Endothelial cell of hepatic sinusoid (primary cell): ENCODE measurements at regions not wholly inside any gene's neighbourhood (a gene's known extent, or its start where the extent isn't known, plus 50 kb on each side); places are given as distances from the start of the nearest gene placed in this dataset.
"Not testable (repeated sequence)": the region's sequence is repeated elsewhere in the genome, so short reads cannot be mapped to it uniquely, and the experiment has no call there.

ENCODE experiments used
- in situ Hi-C: cut with HindIII; loops from 2 replicates; pipeline ENCODE4 v1.10.0; 2017; ENCODE audit warnings: low sequenced_read_pairs

DNA sequence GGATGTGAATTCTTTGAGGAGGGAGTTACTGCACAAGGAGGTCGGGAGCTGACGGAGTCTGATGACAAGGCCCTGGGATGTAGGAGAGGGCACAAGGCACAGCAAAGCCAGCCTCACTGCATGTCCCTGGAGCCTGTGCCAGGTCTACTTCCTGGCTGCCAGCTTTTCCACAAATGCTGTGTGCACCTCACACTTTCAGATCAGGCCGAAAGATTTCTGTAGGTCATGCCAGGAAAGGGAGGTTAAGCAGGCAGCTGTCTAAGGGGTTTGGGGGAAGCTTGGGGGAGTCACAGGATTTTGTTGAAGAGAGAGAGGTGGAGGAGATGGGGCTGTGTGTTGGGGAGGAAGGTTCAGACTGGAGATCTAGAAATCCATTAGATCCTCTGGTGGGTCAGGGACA, 792.5 kb downstream of the KCNJ18 start:
- in situ Hi-C loops, result no loop called here

DNA sequence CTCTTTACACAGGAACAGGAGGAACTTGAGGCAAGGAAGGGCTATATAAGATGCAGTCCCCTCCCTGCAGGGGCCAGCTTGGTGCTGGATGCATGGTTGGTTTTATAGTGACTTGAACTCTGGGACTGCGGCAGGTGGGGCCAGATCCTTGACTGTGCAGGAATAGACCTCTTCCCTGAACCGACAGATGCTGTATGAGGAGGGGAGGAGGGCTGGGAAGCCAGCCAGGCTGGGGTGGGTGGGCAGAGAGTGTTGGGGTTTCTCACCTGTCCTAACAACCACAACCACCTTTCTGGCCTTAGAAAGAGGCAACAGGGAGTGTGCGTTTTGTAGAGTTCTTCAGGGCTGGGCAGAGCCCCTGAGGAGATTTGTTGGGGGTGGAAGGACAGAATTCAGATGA, 798.1 kb downstream of the KCNJ18 start:
- in situ Hi-C loops, result no loop called here

DNA sequence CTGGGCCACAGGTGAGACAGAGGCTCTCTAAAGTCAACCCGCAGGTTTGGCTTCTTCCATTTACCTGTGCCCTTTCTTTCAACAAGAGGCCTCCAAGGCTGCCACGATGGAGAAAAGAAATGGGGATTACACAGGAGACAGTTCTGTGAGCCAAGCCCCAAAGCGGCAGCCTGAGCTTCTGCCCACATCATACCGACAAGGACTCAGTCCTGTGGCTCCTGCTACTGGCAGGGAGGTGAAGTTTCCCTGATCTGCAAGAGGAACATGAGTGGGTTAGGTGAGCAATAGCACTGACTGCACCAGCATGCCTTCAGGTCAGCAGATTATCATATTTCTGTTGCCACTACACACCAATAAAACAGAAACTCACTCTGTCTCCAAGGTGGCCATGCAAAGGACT, 800.0 kb downstream of the KCNJ18 start:
- in situ Hi-C loops, result no loop called here

DNA sequence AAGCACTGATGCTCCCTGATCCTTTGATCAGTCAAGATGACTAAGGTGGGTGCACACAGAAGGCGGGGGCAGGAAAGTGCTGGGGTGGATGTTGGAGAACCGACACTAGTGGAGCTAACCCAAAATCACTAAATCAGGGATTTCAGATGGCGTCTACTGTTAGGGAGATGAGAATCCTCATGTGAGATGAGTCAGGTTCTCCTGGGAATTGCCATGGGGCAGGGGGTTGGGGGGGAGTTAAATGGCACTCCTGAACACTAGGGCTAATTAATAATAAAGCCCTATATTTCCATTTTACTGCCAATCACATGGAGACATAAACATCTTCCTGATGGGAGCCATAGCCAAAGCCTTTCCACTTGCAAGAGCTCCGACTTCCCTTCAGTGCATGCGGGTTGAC, 804.1 kb downstream of the KCNJ18 start:
- in situ Hi-C loops, result no loop called here

DNA sequence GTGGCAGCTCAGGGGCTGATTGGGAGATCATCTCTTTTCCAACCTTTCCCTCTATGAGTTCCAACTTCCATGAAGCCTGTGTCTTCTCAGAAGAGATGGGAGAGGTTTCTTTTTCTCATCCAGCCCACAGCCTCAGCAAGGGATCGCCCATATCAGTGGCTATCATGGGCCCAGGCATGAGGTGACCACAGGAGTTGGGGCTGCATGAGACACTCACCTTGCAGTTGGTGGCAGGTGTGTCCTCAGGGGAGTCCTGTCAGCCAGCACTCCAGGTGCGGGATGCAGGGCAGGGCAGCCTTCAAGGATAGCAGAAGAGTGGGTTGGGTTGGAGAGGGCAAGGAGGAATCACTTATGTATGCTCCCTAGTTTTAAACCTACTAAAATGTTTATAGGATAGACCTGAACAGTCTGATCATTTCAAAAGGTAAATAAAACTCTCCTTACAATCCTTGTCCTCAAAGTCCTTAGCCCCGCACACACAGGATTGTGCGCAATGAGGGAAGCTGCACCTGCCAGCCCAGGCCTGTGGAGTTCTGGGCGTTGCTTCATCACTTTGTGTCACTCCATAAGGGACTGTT, 811.1 kb downstream of the KCNJ18 start:
- in situ Hi-C loops, result no loop called here

DNA sequence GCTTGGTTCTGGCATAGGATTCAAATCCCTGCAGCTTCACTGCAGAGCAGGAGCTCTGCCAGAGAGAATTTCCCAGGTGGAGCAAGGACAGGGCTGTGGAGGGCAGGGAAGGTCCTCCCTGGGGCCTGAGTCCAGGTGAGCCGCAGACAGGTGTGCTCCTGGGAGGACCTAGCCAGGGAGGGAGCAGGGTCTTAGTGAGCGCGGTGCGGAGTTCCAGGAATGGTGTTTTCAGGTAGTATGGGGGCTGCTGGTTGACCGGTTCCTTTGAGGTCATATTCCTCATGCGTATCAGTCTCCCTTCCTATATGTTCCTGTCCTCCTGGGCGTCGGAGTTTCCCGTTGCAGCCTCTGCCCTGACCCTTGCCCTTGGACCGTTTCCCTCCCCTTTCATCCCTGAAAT, 813.3 kb downstream of the KCNJ18 start:
- in situ Hi-C loops, result no loop called here

DNA sequence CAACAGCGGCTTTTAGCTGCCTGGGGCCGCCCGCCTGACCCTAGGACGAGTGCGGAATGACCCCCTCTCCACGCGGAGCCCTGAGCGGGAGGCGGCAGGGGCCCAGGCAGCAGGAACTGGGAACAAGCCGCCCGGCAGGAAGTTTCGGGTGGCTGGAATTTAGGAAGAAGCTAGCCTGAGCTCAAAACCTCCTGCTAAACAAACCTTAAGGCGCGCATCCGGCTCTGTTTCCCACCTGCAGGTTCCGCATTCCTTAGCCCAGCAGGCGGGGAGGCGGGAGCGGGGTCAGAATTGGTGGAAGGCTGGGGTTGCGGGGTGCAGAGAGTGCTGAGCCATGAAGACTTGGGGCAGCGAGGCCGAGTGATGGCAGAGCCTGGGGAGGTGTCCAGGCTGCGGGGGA, 813.9 kb downstream of the KCNJ18 start:
- in situ Hi-C loops, result no loop called here

DNA sequence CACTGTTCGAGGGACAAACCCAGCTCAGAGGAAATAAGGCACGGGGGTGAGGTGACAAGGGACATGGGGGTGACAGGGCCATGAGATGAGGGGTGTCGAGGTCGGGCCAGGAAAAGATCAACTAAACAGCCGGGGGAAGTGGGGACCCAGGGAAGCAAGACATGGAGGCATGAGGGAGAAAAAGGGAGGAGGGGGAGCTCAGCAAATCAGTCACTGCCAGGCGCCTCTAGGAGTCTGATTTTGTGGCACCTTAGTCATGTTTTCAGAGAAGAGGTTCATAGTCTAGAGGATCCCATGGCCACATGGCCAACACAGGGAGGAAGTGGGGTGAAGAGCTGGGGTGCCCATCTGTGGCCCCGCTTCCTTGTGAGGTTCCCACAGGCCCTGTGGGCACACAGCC, 814.5 kb downstream of the KCNJ18 start:
- in situ Hi-C loops, result no loop called here

DNA sequence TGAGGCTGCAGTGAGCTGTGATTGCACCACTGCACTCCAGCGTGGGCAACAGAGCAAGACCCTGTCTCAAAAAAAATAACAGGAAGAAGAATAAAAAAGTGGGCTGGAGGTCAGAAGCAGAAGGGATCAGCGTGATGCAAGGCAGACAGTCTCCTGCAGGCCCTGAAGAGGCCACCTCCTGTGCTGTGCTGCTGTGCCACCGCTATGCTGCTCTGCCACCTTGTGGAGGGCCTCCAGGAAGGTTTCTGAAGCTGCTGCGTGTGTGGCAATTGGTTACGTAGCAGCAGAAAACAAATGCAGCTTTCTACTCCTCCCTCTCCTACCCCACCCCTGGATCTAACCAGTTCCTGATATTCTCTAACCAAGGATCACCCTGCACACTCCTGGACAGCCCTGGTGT, 815.5 kb downstream of the KCNJ18 start:
- in situ Hi-C loops, result no loop called here

DNA sequence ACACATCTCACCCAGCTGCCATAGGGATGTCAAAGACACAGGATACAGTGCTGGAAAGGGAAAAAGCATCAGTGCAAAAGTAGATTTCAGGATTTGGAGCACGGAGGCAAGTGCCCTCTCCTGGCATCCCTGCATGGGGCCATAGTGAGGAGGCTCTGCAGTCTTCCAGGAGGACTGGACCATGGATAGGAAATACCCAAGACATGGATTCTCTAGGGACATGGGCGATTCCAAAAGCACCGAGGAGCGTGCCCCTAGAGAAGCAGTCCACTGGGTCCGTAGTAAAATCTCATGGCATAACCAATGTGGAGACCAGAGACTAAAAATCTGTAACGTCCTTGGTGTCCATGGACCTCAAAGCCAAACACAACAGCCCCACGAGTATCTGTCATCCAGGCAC, 818.2 kb downstream of the KCNJ18 start:
- in situ Hi-C loops, result no loop called here

DNA sequence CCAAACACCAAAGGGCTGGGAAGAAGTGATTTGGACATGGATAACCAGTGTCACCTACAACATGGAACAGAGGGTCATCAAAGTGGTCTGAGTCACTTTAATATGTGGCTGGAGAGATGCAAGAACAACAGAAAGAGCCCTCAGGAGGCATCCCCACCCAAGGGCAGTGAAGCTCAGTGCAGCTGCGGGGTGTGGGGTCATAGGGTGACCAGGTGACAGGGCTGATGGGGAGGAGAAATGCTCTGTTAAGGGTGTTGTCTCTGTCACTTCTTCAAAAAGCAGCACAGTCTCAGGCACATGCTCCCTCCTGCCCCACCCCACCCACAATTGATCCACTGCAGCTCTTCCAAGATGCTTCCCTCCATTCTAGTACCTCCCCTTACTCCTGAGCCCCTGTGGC, 819.1 kb downstream of the KCNJ18 start:
- in situ Hi-C loops, result no loop called here

DNA sequence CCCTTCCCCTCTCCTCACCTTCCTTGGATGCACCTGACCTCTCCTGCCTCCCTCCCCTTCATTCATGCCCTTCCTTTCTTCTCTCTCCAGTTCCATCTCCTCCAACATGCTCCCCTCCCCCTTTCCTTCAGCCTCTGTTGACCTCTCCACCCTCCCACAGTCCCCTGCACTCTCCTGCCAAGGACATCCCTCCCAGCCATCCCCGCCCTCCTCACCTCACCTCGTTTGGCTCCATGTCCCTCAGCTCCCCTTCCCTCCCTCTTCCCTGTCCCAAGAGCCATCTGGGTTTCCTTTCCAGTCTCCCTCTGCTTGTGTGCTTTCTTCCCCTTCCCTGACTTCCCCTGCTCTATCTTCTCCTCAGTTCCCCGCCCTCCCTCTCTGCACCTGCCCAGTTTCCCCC, 819.7 kb downstream of the KCNJ18 start:
- in situ Hi-C loops, result no loop called here

DNA sequence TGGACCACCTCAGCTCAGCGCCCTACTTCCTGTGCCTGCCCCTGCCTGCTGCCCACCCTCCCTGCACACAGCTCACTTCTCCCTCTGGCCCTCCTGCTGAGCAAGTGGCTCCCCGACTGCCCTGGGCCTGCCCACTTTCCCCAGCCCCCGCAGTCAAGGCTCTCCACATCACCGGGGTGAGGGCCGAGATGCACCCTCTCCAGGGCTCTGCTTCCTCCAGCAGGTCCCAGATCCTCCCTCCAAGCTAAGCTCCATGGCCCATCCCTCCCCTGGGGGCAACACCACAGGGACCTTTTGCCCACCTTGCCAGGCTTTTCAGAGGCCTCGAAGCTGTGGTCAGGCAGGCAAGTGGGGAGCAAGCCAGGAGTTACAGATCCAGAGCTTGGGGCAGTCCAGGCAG, 820.2 kb downstream of the KCNJ18 start:
- in situ Hi-C loops, result no loop called here

DNA sequence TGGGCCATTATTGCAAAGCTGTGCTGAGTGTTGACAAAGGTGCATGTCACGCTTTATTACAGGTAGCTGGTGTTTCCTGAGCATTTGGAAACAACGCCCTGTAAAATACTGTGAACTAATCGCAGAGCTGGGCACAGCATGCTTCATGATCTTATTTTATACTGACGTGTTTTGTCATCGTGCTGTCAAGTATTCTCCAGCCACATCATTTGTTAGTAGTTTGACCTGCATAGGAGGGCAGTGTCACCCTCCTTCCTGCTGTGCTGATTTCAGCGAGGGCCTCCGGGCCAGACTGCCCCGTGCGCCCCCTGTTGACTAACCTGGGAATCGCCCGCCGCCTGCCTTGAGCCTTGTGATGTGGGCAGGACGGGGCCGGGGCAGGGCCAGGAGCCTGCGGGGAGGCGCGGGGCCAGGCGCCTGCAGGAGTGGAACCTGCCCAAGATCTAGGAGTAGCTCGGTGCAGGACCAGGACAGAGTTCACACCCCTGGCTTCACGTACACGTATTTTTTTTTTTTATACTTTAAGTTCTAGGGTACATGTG, 820.7 kb downstream of the KCNJ18 start:
- in situ Hi-C loops, result no loop called here

DNA sequence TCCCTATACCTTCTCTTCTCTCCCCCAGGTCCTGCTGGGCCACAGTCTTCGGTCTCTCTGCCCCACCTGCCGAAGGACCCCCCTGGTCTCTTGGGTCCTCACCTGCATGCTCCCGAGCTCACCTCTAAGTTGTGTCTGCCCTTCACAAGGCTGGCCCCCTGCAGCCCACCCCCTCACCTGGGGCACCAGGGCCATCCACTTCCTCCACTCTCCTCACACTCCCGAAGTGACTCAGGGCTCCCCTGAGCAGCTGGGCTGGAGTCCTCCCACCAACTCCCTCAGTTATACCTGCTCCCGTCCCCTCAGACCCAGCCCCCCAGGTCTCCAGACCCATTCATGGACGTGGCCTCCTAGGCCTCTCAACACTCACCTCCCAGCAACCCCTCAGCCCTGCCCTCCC, 822.0 kb downstream of the KCNJ18 start:
- in situ Hi-C loops, result no loop called here

DNA sequence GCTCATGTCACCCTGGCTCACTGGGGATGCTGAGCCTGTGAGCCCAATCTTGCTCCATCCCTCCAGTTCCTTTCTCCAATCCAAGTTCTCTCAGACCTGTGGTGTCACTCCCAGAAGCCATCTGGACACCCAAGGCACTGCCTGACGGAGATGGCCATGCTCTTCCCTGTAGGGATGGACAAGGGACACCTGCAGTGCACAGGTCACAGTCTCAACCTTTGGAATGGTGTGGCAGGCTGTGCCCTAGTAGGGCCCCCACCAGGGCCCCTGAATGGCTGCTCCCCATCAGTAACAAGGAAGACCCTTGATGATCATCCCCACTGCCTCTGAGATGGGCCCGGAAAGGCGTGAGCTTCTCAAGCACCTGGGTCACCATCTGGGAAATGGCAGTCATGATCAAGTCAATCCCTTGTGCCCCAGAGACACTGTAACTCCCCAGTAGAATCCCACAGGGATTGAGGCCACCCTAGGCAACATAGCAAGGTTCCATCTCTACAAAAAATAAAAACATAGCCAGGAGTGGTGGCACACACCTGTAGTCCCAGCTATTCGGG, 822.5 kb downstream of the KCNJ18 start:
- in situ Hi-C loops, result no loop called here

DNA sequence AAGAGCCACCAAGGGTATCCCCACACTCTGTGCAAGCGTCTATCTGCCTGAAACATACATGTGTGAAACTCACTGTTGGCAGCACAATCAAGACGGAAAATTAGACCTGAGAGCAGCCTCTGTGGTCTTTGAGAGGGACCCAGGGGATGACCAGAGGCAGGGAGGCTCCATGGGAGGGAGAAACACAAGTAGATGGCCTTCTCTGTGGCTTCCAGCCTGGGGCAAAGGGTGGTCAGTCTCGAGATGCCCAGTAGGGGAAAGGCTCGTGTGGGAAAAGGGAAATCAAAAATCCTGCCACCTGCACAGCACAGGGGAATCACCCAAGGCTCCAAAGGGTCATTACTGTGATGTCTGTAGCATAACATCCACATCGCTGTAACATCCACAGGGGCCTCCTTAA, 823.3 kb downstream of the KCNJ18 start:
- in situ Hi-C loops, result no loop called here

DNA sequence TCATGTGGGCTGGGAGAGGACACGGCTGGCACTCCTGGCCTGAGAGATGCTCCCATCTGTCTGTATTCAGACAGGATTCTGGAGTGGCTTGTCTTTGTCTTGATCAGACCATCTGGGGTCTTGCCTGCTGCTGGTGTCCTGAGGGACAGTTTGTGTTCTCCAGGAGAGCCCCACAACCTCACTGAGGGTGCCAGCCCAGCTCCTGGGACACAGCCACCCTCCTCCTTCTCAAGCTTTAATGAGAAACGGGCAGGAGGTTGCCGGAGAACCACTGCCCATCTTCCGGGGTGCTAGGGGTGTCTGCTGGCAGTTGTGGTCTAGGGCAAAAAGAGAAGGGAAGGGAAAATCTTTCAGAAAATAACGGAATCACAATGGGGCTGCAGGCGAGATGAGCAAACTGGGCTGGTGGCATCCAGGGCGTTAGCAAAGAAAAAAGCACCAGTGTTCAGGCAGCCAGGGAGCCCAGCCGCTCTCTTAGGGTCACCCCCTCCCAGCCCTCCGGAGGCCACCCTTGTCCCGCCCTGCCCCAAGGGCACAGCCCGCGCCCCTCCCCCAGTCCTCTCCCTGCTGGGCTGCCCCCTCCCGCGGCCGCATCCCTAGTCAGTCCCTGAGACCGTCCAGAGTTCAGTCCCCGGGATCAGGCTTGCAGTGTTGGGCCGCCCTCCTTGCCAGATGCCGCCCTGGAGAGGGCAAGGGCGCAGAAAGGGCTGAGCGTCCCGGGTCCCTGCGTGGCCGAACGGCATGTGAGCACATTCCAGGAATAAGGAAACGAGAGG, 824.7 kb downstream of the KCNJ18 start:
- in situ Hi-C loops, result no loop called here

DNA sequence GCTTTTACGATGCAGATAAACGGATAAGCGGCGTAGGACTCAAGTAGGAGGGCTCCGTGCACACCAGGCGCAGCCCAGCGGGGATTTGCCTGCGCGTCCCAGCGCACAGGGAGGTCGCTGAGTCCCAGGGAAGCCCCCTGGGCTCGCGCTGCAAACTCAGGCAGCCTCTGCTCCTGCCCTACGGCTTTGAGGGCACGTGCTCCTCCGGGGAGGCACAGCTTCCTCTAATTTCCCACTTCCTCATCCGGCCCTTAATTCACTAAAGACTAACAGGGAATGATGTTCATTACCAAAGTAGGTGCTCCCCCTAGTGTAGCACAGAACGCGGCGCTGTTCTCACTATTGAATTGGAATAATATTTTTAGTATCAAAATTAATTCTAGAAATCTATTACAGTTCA, 825.4 kb downstream of the KCNJ18 start:
- in situ Hi-C loops, result no loop called here

DNA sequence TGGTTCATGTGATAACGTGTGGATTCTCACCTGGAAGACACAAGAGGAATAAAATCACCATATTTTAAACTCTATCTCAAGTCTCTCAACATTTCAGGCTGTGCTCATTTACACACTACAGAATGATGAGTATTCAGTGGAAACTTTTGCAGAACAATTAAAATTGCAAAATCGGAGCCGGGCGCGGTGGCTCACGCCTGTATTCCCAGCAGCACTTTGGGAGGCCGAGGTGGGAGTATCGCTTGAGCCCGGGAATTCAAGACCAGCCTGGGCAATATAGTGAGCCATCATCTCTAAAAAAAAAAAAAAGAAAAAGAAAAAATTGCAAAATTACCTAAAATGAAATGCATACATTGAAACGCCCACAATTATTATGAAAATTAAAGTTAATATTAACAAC, 825.9 kb downstream of the KCNJ18 start:
- in situ Hi-C loops, result no loop called here

DNA sequence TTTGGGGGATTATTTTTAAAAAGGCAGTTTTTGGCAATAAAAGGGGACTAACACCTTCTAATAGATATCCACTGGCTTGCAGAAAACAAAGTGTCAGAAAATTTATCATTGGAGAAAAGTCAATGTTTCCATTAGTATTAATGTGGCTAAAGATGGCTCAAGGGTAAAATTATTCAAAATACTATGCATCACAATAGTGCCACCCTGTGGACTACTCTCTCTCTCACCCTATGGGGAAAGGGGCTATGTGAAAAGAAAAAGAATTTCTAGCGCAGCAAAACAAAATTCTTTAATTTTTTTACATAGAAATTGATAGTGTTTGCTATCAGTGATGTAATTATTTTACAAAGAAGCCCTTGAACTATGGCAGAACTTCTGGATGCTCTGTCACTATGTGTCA, 856.5 kb downstream of the KCNJ18 start:
- in situ Hi-C loops, result not testable (repeated sequence)

DNA sequence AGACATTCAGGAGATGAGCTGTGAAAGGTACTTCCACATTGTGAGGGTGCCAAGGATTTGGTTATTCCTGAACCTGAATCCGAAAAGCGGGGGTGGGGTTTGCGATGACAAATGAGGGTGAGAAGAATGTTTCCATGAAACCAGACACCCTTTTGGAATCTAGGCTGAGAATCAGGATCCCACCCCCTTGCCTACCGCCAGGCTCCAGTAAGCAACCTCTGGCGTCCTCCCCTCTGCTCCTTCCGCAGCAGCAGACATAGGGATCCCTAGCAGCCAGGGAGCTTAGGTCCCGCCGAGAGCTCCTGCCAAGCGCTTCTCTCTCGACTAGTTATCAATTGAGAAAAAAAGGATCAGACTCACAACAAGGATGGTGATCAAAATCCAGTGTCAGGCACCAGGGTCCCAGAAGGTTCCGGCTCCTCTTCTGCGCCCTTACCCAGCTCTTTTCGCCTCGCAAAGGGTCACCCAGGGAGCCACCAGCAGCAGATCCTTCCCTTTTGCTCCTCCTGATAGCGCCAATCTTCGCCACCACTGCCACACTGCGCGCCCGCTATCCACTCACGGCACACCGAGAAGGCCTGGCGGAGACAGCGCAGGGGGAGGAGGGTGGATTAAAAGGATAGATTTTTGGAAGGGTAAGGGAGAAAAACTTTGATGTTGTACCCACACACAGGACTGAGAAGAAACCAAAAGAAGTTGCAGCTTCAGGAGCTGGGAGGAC, 859.5 kb downstream of the KCNJ18 start:
- in situ Hi-C loops, result not testable (repeated sequence)
